DOHH2 (cell line): ENCODE measurements at regions not wholly inside any gene's neighbourhood (a gene's known extent, or its start where the extent isn't known, plus 50 kb on each side); places are given as distances from the start of the nearest gene placed in this dataset.

Source experiments
- H3F3A ChIP-seq: fragments of 200-600 bp; sonication (generic), shearing (Covaris generic); 2 replicates; pipeline ENCODE4 v1.6.0; 2016; ENCODE audit warnings: antibody characterized with exemption, mild to moderate bottlenecking; ENCODE audit not compliant: control insufficient read depth, insufficient read depth
- H3K27ac ChIP-seq: fragments of 200-600 bp; sonication (generic); 2 replicates; pipeline ENCODE4 v1.5.1; 2014; ENCODE audit warnings: low read depth, mild to moderate bottlenecking, low read length, moderate library complexity
- H3K27me3 ChIP-seq: fragments of 200-600 bp; sonication (generic); 2 replicates; pipeline ENCODE4 v1.6.1; 2014; ENCODE audit warnings: mild to moderate bottlenecking, low read length, mixed read lengths; ENCODE audit not compliant: control insufficient read depth
- H3K36me3 ChIP-seq: fragments of 200-600 bp; sonication (generic); 2 replicates; pipeline ENCODE4 v1.6.1; 2014; ENCODE audit warnings: mild to moderate bottlenecking, low read length, moderate library complexity, mixed read lengths; ENCODE audit not compliant: control insufficient read depth
- H3K4me1 ChIP-seq: fragments of 200-600 bp; sonication (generic); 2 replicates; pipeline ENCODE4 v1.6.1; 2014; ENCODE audit warnings: mild to moderate bottlenecking, low read length, mixed read lengths; ENCODE audit not compliant: control insufficient read depth
- H3K4me2 ChIP-seq: fragments of 200-600 bp; sonication (generic); 2 replicates; pipeline ENCODE4 v1.6.0; 2014; ENCODE audit warnings: mild to moderate bottlenecking, low read length, moderate library complexity
- H3K4me3 ChIP-seq: fragments of 200-600 bp; sonication (generic); 2 replicates; pipeline ENCODE4 v1.5.1; 2014; ENCODE audit warnings: mild to moderate bottlenecking, low read length, mixed read lengths
- H3K79me2 ChIP-seq: fragments of 200-600 bp; sonication (generic); 2 replicates; pipeline ENCODE4 v1.6.1; 2014; ENCODE audit warnings: mild to moderate bottlenecking, low read length, mixed read lengths; ENCODE audit not compliant: control insufficient read depth
- H3K9me2 ChIP-seq: fragments of 200-600 bp; sonication (generic); replicated peaks from 2 replicates; pipeline ENCODE4 v1.6.1; 2014; ENCODE audit warnings: mild to moderate bottlenecking, low read length, mixed read lengths; ENCODE audit not compliant: control insufficient read depth
- H3K9me3 ChIP-seq: fragments of 200-600 bp; sonication (generic); 2 replicates; pipeline ENCODE4 v1.6.1; 2014; ENCODE audit warnings: antibody characterized with exemption, low read length, mixed read lengths; ENCODE audit not compliant: control insufficient read depth, insufficient read depth
- H4K20me1 ChIP-seq: fragments of 200-600 bp; sonication (generic); 2 replicates; pipeline ENCODE4 v1.6.0; 2014; ENCODE audit warnings: low read depth, mild to moderate bottlenecking, antibody characterized with exemption, low read length, moderate library complexity; ENCODE audit not compliant: control insufficient read depth, insufficient read depth
- CTCF ChIP-seq: fragments of 200-600 bp; sonication (generic); IDR thresholded peaks from one replicate; pipeline ENCODE4 v1.5.1; 2014; ENCODE audit warnings: antibody characterized with exemption, mild to moderate bottlenecking, low read depth, low read length; ENCODE audit not compliant: poor library complexity, severe bottlenecking
- EZH2phosphoT487 ChIP-seq: fragments of 200-600 bp; sonication (generic); IDR thresholded peaks from 2 replicates; pipeline ENCODE4 v1.6.1; 2017; ENCODE audit warnings: borderline replicate concordance, mild to moderate bottlenecking, antibody characterized with exemption, low read length, moderate library complexity, mixed read lengths

GRCh38 chr6:154945271-154945890 lies 49.7 kb upstream of the TIAM2 start:
- no peaks in the 10 kb centered on the region for H3F3A ChIP-seq
- H3K9me2 ChIP-seq, result no peaks in the 10 kb centered on the region
- H3K36me3 ChIP-seq, result no peaks in the 10 kb centered on the region
- H3K79me2 ChIP-seq, result no peaks in the 10 kb centered on the region
- H3K4me3 ChIP-seq, result no peak overlapping the region
- no peaks in the 10 kb centered on the region for H3K9me3 ChIP-seq
- H4K20me1 ChIP-seq, result no peaks in the 10 kb centered on the region
- no peak overlapping the region for H3K4me2 ChIP-seq
- no peaks in the 10 kb centered on the region for H3K27me3 ChIP-seq
- no peak overlapping the region for H3K27ac ChIP-seq
- TF ChIP-seq EZH2phosphoT487 (no peak), CTCF (no peak)
- H3K4me1 ChIP-seq, result peaks cover 4% of the 10 kb centered on the region
